H1 (cell line): ENCODE measurements at regions not wholly inside any gene's neighbourhood (a gene's known extent, or its start where the extent isn't known, plus 50 kb on each side); places are given as distances from the start of the nearest gene placed in this dataset.

Experiments used
- BCL11A ChIP-seq, 2 experiments: IDR thresholded peaks; one replicate each; pipeline ENCODE4 v1.6.1; 2011; ENCODE audit warnings: low read depth in 2 of 2, low read length in 2 of 2, mild to moderate bottlenecking in 2 of 2
- CTBP2 ChIP-seq: IDR thresholded peaks from 2 replicates; pipeline ENCODE4 v1.7.0; 2011; ENCODE audit warnings: borderline replicate concordance, mild to moderate bottlenecking, moderate library complexity, mixed read lengths, low read length; ENCODE audit not compliant: insufficient read depth, insufficient read length
- MAFK ChIP-seq: IDR thresholded peaks from 2 replicates; pipeline ENCODE4 v1.6.1; 2012; ENCODE audit warnings: low read depth, mild to moderate bottlenecking, improper control_type of control experiment, low read length
- RNF2 ChIP-seq: fragments of 200-900, 300-1000 bp; sonication (generic); IDR thresholded peaks from 2 replicates; pipeline ENCODE4 v1.7.1; 2016; ENCODE audit warnings: borderline replicate concordance, low read depth, mild to moderate bottlenecking, antibody characterized with exemption, low read length; ENCODE audit not compliant: poor library complexity, severe bottlenecking; ENCODE audit errors: missing control alignments
- SIX5 ChIP-seq: IDR thresholded peaks from 2 replicates; pipeline ENCODE4 v1.6.1; 2011; ENCODE audit warnings: mild to moderate bottlenecking, low read depth, low read length
- TF ChIP-seq, protein P1 (sequence below): IDR thresholded peaks from 2 replicates; pipeline ENCODE4 v1.6.1; 2011; ENCODE audit warnings: low read length, improper control_type of control experiment

GRCh38 chr10:84695902-84696301 is 367.5 kb downstream of the CCSER2 start (continued):
- TF ChIP-seq CTBP2 (no peak), SIX5 (no peak), BCL11A (IDR thresholded peaks at IDR 0.05; ENCODE audit: low read depth in 2 of 2, low read length in 2 of 2) (no peak), RNF2 (no peak), MAFK (no peak)
- TF ChIP-seq, protein P1, sequence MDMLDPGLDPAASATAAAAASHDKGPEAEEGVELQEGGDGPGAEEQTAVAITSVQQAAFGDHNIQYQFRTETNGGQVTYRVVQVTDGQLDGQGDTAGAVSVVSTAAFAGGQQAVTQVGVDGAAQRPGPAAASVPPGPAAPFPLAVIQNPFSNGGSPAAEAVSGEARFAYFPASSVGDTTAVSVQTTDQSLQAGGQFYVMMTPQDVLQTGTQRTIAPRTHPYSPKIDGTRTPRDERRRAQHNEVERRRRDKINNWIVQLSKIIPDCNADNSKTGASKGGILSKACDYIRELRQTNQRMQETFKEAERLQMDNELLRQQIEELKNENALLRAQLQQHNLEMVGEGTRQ = no peak
